ENCODE measurements at regions not wholly inside any gene's neighbourhood (a gene's known extent, or its start where the extent isn't known, plus 50 kb on each side); places are given as distances from the start of the nearest gene placed in this dataset.
"Not testable (repeated sequence)": the region's sequence is repeated elsewhere in the genome, so short reads cannot be mapped to it uniquely, and the experiment has no call there.

DNA sequence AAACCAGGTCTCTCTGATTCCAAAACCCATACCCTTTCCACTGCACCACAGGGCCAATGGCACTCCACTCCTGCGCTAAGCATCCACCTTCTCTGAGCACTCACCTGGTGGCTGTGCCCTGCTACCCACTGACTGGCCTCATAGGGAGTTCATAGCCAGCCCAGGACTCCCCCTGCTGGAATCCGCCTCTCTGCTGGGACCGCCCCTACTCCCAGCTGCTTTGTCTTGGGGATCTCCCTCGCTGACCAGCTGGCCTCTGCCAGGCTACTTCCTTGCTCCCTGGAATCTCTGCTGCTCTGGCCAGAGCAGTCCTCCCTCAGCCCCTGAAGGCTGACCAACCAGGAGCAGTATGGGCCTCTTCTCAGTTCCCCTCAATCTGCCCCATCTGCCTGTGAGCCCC lies 129.7 kb downstream of the FAXC start:
- DNase-seq (ENCODE audit: low spot score) = no peak

DNA sequence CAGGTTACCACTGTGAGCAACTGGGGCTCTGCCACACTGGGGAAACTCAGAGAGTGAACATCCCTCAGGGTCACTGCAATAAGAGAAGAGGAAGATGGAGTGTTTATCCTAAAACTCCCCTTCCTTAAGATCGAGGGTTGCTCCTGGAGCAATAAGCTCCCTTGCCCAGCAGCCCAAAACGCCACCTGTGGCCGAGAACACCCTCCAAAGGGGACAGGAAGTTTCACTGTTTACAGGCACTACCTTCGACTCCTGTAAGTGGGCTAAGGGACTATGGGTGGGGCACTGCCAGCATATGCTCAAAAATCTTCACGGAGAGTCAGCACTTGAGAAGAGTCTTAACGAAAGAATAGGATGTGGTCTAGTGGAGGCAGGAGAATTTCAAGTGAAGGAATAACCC lies 132.5 kb downstream of the FAXC start:
- no peak for DNase-seq (ENCODE audit: low spot score)

DNA sequence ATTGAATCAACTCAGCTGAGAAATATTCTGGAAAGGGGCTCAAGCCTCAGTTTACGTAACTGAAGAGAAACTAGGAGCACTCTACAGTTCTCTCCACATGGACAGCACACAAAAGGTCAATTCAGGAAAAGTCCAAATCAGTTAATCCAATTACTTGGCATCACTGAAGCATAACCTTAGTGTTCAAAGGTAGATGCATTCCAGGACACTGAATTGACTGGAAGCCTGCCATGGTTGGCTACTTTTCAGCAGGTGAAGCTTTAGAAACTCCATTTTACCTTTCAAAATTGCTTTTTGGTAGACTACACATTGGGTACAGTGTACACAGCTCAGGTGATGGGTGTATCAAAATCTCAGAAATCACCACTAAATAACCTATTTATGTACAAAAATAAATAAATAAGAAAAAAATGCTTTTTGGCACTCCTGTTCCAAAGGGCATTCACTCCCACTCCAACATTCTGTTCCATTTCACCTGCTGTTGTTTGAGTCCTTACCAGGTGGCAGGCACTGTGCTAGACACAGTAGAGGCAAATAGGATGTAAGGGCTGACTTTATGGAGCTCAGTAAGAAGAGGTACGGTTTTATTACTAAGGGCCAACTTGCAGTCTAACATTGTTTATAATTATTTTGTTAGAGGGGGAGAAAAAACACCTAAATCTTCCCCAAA lies 153.4 kb downstream of the FAXC start:
- DNase-seq (ENCODE audit: low spot score) = no peak

DNA sequence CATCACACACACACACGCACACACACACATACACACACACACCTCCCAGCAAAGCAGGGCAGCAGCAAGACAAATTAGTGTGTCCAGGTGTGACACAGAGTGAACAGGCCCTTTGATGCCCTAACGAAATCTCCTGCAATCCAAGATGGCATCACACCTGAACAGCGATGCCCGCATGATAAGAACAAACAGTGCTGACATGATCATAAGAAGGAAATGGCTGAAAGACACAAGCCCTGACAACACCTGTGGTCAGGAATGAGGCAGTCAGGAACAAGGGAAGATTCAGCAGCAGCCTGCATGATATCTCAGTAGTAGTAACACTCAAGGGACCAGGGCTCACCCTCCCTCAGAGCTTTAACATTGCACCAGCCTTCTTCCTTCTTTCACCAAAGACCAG lies 156.9 kb downstream of the FAXC start:
- DNase-seq (ENCODE audit: low spot score) = no peak

DNA sequence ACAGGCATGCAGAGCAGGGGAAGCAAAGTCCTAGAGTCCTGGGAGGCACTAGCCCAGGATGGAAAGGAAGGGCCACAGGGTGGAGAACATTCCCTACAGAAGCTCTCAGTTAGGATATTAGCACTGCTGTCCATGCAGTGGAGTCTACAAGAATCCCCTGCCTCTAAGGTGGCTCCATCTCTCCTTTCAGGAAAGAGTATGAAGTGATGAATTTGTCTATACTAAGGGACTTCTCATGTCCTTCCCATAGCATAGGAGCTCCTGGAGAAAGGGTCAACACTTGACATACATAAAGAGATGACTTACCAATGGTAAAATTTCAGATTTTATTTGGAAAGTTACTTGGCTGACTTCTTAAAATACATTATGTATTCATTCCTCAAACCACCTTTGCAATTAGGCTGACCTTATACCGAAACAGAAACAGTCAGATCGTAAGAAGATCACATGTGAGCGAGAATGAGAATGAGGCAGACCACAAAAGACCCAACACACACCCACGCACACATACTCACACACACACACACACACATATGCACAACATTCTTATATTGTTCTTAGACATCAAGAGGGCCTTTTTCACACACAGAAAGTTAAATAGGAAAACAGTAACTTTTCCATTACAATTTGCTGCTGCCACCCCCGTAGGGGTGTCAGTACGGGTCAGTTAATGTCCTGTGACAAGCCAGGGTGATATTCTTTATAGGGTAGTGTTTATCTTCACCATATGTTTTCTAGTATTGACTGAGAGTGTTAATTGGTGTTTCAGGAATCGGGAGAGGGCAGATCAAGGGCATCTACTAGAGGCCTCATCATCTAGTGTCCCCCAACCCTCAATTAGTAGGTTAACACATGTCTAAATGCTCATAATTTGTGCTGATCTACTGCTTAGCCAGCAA lies 159.4 kb downstream of the FAXC start:
- DNase-seq (ENCODE audit: low spot score) = no peak

DNA sequence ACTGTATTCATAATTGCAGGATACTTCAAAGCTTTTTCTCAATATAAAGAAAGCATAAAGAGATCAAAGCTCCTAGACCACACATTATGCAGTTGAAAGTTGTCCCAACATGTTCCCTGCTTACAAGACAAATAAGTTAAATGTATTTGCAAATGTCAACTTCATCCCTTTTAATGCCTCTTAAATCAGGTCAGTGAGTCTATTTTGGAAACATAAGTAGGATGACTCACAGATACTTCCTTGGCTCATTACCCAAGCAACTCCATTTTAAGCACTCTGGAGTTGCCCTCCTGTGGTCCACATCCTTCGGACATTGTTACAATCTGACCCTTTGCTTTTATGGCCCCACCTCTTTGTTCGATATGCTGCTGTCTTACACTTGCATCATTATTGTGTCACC lies 162.0 kb downstream of the FAXC start:
- no peak for DNase-seq (ENCODE audit: low spot score)

DNA sequence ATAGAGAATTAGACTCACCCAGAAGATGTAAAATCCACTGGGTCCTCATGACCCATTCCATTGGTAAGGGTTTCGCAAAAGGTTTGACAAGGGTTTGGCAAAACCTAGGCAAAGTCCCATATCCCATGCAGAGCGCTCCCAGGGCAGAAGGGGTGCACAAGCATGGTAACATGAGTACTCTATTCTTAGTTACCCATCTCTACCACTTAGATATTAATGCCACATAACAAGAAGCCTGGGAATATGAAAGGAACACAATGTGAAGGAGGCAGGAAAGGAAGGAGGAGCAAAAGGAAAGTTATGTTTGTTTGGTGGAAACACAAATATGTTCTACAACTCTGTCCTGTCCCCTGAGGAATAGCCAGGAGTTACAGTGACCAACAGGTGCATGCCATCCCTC lies 163.1 kb downstream of the FAXC start:
- DNase-seq (ENCODE audit: low spot score) = no peak

DNA sequence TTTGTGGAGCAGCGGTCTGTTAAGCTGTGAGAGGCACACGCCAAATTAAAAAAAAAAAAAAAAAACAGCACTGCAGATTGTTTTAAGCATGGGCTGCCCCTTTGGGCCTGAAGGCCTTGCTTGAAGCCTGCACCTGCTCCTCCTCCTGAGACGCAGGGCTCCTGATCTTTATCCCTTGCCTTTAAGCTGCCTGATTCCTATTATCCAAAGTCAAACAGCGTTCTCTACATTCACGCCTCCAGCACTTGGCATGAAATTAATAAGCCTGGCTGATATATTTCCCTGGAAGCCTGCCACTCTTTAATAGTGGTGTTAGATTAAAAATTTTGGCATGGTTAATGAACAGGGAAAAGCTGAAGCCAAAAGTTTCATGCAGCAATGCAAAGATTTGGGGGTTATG lies 163.9 kb downstream of the FAXC start:
- no peak for DNase-seq (ENCODE audit: low spot score)

DNA sequence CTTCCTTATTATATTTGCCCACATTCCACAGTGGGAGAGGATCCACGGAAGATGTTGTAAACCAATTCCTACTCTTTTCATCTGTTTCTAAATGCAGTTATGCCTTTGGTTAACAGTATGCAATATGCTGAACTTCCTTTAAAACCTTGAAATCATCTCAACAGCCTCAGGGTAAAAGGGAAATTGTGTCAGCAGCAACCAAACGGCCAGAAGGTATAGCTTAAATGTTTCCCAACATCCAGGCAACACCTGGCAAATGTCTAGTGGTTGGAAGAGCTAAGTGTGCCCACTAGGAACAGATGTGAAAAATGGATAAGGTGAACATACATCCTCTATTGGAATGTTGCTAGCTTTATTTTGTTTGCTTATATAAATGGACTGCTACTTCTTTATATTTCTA lies 164.8 kb downstream of the FAXC start:
- no peak for DNase-seq (ENCODE audit: low spot score)

DNA sequence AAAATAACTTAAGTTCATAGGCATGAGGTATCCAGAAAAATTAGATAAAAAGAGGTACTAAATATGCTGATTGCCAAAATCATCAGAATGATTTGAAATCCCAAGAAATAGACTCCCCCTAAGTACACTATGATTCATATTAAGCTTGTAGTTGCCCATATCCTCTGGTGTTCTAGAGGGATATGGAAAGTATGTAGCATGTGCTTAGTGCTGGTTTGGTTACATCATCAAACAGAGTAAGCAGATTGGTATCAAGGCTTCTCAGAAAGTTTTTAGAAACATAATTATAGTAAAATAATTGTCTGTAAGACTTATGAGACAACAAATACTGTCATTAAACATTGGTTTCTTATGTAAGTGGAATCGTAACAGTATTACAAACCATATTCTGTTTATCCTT lies 166.4 kb downstream of the FAXC start:
- DNase-seq (ENCODE audit: low spot score) = no peak

DNA sequence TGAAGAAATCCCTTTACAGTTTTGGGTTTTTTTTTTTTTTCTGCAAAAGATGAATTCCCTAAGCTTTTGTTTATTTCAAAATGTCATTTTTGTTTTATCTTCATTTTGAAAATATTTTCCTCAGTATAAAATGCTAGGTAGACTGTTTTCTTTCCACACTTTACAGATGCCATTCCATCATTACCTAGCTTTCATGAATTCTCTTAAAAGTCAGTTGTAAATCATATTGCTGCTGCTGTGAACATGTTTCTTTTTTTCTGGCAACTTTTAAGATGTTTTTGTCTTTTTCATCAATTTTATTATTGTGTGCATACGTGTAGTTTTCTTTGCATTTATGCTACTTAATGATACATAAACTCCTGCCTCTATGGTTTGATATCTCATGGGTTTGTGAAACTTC lies 168.3 kb downstream of the FAXC start:
- DNase-seq (ENCODE audit: low spot score) = no peak

DNA sequence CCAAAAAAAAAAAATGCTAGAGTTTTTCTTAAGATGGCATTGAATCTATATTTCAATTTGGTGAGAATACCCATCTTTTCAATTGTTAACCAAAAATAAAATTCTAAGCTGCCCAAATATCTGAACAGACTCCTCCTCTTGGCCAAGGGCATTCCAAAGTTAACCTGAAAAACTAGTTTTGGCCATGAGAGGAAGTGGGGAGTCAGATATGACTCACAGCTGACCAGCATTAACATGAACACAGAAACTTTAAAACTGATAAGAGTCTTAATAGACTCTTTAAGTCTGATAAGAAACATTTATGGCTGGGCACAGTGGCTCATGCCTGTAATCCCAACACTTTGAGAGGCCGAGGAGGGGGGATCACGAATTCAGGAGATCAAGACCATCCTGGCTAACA lies 171.3 kb downstream of the FAXC start:
- no peak for DNase-seq (ENCODE audit: low spot score)

DNA sequence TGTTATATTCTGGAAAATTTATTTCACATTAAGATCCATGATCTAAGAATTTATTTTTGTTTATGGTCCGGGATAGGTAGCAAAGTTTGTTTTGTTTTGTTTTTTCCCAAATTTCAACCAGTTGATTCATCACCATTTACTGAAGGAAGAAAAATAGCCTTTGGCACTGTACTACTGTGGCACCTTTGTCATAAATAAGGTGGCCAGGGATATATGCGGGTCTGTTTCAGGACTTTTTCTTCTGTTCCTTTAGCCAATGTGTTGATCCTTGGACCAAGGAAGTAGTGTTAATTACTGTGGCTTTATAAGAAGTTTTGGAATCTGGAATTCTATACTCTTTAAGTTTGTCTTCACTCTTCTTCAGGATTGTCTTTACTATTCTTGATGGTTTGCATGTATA lies 171.7 kb downstream of the FAXC start:
- no peak for DNase-seq (ENCODE audit: low spot score)

DNA sequence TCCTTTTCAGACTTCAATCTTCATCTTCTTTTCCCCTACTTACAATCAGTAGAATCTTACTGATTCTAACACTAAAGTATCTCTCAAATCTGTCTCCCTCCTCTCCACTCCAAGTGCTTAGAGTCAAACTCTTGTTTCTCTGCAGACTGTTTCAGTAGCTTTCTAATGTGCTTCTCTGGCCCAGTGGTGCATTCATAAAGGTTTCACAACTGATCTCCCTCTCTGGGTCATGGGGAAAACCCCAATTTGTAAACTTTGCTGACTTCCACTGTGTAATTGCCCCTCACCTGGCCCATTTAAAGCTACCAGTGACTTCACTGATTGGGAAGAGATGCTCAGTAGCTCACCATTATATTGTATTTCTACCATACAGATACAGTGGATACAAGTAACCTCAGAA lies 183.6 kb downstream of the FAXC start:
- no peak for DNase-seq (ENCODE audit: low spot score)

DNA sequence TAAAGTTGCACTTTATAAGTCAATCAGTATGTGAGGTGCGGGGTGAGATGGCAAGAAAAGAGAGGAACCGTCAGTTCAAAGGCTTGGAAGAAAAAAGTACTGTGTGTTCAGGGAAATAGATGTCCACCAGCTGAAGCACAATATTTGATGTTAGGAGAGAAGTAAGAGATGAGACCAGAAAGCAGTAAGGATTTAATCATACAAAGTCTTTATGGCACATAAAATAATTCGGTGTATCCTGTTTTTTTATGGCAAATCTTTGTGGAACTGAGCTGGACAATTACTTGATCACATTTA lies 197.2 kb downstream of the FAXC start:
- DNase-seq (ENCODE audit: low spot score) = no peak

DNA sequence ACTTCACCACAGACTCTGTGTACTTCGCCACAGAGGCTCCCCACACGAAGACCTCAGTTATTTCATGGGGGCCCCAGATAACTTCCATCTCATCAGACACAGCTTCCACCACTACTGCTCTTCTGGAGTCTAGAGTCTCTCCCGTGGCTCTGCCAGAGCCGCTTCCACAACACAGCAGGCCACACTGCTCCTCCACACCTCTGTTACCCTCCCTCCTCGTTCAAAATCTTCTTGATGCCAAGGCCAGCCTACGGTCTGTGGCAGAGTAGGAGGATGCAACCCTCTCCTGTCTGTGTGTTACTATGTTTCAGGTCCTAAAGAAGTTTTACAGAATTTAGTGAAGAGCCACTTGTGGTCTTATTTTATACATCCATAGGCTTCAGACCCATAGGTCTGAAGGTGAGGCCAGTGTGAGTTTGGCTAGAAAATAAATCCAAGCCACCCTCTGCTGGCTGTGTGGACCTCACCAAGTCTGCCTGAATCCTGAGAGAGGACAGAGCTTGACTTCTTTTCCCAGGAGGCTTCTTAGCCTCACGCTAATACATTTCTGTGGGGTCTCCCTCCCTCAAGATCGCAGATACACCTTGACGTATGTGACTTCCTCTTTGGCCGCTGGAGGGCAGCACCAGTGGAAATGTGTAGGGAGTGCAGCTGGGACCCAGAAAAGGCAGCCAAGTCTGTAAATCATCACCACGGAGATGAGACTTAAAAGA lies 197.7 kb downstream of the FAXC start:
- DNase-seq (ENCODE audit: low spot score) = no peak

DNA sequence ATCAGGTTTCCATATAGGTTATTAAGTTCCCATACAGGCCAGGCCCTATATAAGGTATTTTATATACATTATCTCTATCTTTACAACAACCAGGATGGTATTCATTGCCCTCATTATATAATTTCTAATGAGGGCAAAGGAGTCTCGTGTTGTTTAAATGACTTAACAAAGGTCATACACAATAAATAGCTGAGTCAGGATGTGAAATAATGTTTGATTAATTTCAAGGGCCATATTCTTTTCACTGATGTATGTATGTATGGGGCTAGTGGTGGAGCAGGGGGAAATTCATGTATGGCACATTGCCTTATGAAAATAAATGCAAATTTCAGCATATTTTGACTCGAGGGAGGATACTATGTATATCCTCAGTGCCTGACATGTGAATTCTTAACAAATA lies 200.7 kb downstream of the FAXC start:
- no peak for DNase-seq (ENCODE audit: low spot score)

DNA sequence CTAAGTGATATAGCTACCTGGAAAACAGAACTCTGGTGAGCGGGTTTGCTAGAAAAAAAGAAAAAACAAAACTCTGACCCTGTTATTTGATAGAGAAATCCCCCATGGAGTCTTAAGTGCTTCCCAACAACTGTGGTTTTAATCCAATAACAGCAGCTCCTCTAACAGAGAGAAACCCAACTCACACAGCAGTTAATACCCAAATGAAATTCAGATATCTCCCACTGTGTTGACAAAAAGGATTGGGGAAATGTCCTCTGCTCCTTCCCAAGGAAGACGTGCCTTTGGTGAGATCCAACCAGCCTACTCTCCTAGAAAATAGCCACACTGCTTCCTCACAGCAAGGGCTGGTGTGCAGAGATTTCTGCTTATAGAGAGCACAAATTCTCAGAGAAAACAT lies 200.4 kb upstream of the FBXL4 start:
- no peak for DNase-seq (ENCODE audit: low spot score)

DNA sequence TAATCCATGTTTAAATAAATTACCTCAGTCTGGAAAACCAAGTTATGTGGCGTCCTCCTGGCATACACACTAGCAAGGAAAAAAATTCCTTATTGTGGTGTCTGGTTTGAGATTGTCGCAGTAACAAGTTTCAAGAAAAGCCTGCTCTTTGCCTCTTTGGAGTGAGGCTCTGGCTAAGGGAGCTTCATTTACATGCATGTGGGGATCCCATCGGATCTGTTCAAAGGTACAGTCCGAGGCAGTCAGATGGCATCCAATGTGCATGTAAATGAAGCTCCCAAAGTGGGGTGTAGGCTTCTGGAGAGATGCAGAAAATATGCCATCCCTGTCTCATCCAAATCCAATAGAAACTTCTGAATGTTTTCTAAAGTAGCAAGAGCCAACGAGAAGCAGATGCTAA lies 199.5 kb upstream of the FBXL4 start:
- no peak for DNase-seq (ENCODE audit: low spot score)

DNA sequence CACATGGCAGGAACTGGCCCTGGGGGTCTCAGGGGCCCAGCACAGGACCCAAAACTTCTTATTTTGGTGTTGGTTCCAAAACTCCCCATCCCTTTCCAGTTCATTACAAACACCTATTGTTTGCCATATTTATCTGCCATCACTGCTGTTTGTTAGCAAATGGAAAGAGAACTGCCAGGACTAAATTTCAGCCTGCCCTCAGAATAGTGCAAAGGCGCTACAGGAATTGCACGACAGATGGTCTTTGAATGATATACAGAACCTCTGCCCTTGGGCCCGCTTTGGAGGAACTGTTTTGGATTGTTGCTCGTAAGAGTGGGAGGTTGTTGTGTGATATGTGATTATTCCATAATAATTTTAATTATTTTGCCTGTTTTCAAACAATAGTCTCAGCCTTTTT lies 199.0 kb upstream of the FBXL4 start:
- no peak for DNase-seq (ENCODE audit: low spot score)

DNA sequence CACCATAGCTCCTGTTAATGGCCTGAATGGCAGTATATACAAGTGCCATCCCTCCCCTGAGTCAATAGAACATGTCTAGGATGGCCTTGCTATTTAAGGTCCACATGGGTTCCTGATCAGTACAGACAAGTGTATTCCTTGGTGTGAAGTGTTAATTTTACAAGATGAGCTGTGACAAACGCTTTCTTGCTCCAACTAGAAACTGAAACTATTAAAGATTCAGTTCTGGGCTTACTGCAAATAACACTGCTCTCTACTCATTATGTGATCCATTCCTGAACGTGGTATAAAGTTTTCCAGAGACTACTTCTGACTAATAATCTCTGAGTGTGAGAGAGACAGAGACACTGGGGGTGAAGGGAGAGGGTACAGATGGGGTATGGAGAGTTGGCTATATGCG lies 198.0 kb upstream of the FBXL4 start:
- no peak for DNase-seq (ENCODE audit: low spot score)

DNA sequence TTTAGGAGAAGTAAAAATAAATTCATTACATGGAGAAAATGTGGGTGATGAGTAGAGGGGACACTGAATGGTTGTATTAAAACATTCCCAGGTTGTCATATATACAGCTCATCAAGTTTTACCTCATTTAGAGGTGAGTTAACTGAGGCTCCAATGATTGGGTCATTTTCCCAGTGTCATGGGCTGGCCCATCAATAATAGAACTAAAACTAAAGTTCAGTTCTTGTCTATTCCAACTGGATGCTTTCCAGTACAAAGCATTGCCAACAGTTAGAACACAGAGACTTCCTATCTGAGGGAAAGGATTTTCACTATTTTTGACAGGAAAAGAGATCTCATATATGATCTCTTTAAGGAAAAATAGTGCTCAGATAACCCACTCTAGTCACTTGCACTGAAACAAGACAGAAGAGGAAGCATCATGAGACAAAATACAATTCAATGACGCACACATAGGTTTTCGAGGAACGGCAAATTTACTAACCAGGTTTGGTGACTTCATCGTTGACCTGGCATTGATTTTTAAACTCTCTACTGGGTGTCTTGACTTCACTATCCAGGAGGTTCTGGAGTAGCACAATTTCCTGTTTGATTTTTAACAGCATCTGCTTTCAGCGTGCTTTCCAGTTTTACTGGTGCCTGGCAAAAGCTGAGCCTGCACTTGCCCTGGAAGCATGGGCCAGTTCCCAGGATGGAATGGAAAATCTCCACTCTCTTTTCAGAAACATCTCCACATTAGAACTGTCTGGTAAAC lies 195.5 kb upstream of the FBXL4 start:
- DNase-seq (ENCODE audit: low spot score) = peak; percentile 23

DNA sequence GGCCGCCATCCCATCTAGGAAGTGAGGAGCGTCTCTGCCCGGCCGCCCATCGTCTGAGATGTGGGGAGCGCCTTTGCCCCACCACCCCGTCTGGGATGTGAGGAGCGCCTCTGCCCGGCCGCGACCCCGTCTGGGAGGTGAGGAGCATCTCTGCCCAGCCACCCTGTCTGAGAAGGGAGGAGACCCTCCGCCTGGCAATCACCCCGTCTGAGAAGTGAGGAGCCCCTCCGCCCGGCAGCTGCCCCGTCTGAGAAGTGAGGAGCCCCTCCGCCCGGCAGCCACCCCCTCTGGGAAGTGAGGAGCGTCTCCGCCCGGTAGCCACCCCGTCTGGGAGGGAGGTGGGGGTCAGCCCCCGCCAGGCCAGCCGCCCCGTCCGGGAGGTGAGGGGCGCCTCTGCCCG lies 194.2 kb upstream of the FBXL4 start:
- not testable (repeated sequence) for DNase-seq (ENCODE audit: low spot score)
